SK-N-SH (cell line): ENCODE measurements at regions not wholly inside any gene's neighbourhood (a gene's known extent, or its start where the extent isn't known, plus 50 kb on each side); places are given as distances from the start of the nearest gene placed in this dataset.

ENCODE experiments used
- CTCF ChIA-PET: fragments of 300-600, 350-600 bp; formaldehyde crosslinking; extraction: SDS; loops from one replicate; lab custom pipeline; 2021; lab: Yijun Ruan, JAX
- POLR2A ChIA-PET: fragments of 350-600 bp; sonication (Branson Sonifier 250); formaldehyde crosslinking; extraction: SDS; loops from one replicate; lab custom pipeline; 2020; ENCODE audit warnings: antibody characterized with exemption, inconsistent platforms; lab: Yijun Ruan, JAX
- DNase-seq: peaks from one replicate; pipeline ENCODE4 v3.0.0; 2012
- H2AFZ ChIP-seq: fragments of 200-600 bp; sonication (generic); 2 replicates; pipeline ENCODE4 v1.8.1; 2016; ENCODE audit warnings: antibody characterized with exemption, mild to moderate bottlenecking, low read depth
- H3F3A ChIP-seq: fragments of 200-600 bp; sonication (generic); replicated peaks from 2 replicates; pipeline ENCODE3; 2016; ENCODE audit warnings: antibody characterized with exemption, mild to moderate bottlenecking; ENCODE audit not compliant: insufficient read depth
- H3K27ac ChIP-seq, 2 experiments: fragments of 200-500 bp in 1 of 2; fragments of 200-600 bp in 1 of 2; sonication (Bioruptor generic) in 1 of 2; sonication (generic), shearing (Covaris generic) in 1 of 2; 2 replicates each; pipeline versions ENCODE4 v1.5.1 to v1.6.1; 2014 to 2016; ENCODE audit warnings: low read depth in 2 of 2, inconsistent platforms in 1 of 2, low read length in 1 of 2, mild to moderate bottlenecking in 1 of 2, mixed read lengths in 1 of 2
- H3K27me3 ChIP-seq: fragments of 200-600 bp; sonication (generic), shearing (Covaris generic); 2 replicates; pipeline ENCODE4 v1.6.1; 2016; ENCODE audit warnings: mixed run types; ENCODE audit not compliant: insufficient read depth
- H3K36me3 ChIP-seq, 2 experiments: fragments of 200-500 bp in 1 of 2; fragments of 200-600 bp in 1 of 2; sonication (Bioruptor generic) in 1 of 2; sonication (generic) in 1 of 2; replicated peaks in 1 of 2; 2 replicates each; pipeline versions ENCODE3 to v1.5.1; 2014 to 2016; ENCODE audit warnings: low read length in 1 of 2, mild to moderate bottlenecking in 1 of 2; ENCODE audit not compliant: insufficient read depth in 2 of 2, control insufficient read depth in 1 of 2
- H3K4me1 ChIP-seq, 2 experiments: fragments of 200-500 bp in 1 of 2; fragments of 200-600 bp in 1 of 2; sonication (Bioruptor generic) in 1 of 2; sonication (generic), shearing (Covaris generic) in 1 of 2; 2 replicates each; pipeline versions ENCODE4 v1.5.1 to v1.6.1; 2014 to 2016; ENCODE audit warnings: low read depth in 1 of 2, low read length in 1 of 2, mixed run types in 1 of 2; ENCODE audit not compliant: insufficient read depth in 2 of 2, control insufficient read depth in 1 of 2
- H3K4me2 ChIP-seq: fragments of 200-600 bp; sonication (generic), shearing (Covaris generic); 2 replicates; pipeline ENCODE4 v1.6.1; 2017; ENCODE audit warnings: mixed run types
- H3K4me3 ChIP-seq, 2 experiments: fragments of 200-500 bp in 1 of 2; fragments of 200-600 bp in 1 of 2; sonication (Bioruptor generic) in 1 of 2; sonication (generic), shearing (Covaris generic) in 1 of 2; 2 replicates each; pipeline versions ENCODE4 v1.5.1 to v1.8.1; 2014 to 2016; ENCODE audit warnings: low read depth in 2 of 2, inconsistent platforms in 1 of 2, low read length in 1 of 2, mild to moderate bottlenecking in 1 of 2, mixed read lengths in 1 of 2, moderate library complexity in 1 of 2
- H3K79me2 ChIP-seq: fragments of 200-600 bp; sonication (generic); 2 replicates; pipeline ENCODE4 v1.8.1; 2017; ENCODE audit warnings: mild to moderate bottlenecking; ENCODE audit not compliant: insufficient read depth
- H3K9ac ChIP-seq: fragments of 200-600 bp; sonication (generic); 2 replicates; pipeline ENCODE4 v1.6.1; 2017; ENCODE audit warnings: mixed run types
- H3K9me2 ChIP-seq: fragments of 200-600 bp; sonication (generic); 2 replicates; pipeline ENCODE4 v1.6.1; 2017; ENCODE audit warnings: mixed run types
- H3K9me3 ChIP-seq: fragments of 200-600 bp; sonication (generic); 2 replicates; pipeline ENCODE4 v1.6.1; 2017; ENCODE audit warnings: mixed run types, mild to moderate bottlenecking, moderate library complexity
- H4K20me1 ChIP-seq: fragments of 200-600 bp; sonication (generic); 2 replicates; pipeline ENCODE4 v1.6.1; 2017; ENCODE audit warnings: mild to moderate bottlenecking, mixed run types; ENCODE audit not compliant: insufficient read depth
- ELF1 ChIP-seq: IDR thresholded peaks from 2 replicates; pipeline ENCODE4 v1.4.0; 2012
- EP300 ChIP-seq, 2 experiments: IDR thresholded peaks; 2 replicates each; pipeline versions ENCODE4 v1.4.0 to v1.6.1; 2012; ENCODE audit warnings: borderline replicate concordance in 1 of 2, low read depth in 1 of 2, low read length in 1 of 2
- FOSL2 ChIP-seq: IDR thresholded peaks from 2 replicates; pipeline ENCODE4 v1.4.0; 2012; ENCODE audit warnings: low read depth, mild to moderate bottlenecking, moderate library complexity, borderline replicate concordance
- FOXJ3 ChIP-seq: sonication (generic); formaldehyde crosslinking; IDR thresholded peaks from 2 replicates; pipeline ENCODE4 v1.5.1; 2020; ENCODE audit warnings: mild to moderate bottlenecking, missing genetic modification reagents
- FOXM1 ChIP-seq: IDR thresholded peaks from 2 replicates; pipeline ENCODE4 v1.4.0; 2012; ENCODE audit warnings: low read depth, mild to moderate bottlenecking
- GATA2 ChIP-seq: sonication (generic); formaldehyde crosslinking; IDR thresholded peaks from 2 replicates; pipeline ENCODE4 v1.5.0; 2020; ENCODE audit warnings: mild to moderate bottlenecking, missing genetic modification reagents
- JUND ChIP-seq: IDR thresholded peaks from 2 replicates; pipeline ENCODE4 v1.4.0; 2012
- MXI1 ChIP-seq: IDR thresholded peaks from 2 replicates; pipeline ENCODE4 v1.6.1; 2012; ENCODE audit warnings: mild to moderate bottlenecking, low read depth, low read length, improper control_type of control experiment
- POLR2AphosphoS5 ChIP-seq: IDR thresholded peaks from 2 replicates; pipeline ENCODE4 v1.6.1; 2012; ENCODE audit warnings: low read depth, low read length
- RFX5 ChIP-seq: IDR thresholded peaks from 2 replicates; pipeline ENCODE4 v1.6.1; 2012; ENCODE audit warnings: mild to moderate bottlenecking, improper control_type of control experiment, low read length
- RXRA ChIP-seq: IDR thresholded peaks from 2 replicates; pipeline ENCODE4 v1.4.0; 2012; ENCODE audit warnings: low read depth, mild to moderate bottlenecking, borderline replicate concordance
- TAF1 ChIP-seq: IDR thresholded peaks from 2 replicates; pipeline ENCODE4 v1.6.1; 2012; ENCODE audit warnings: low read depth, mild to moderate bottlenecking, low read length, moderate library complexity, borderline replicate concordance
- TEAD4 ChIP-seq: IDR thresholded peaks from 2 replicates; pipeline ENCODE4 v1.4.0; 2012; ENCODE audit warnings: mild to moderate bottlenecking, borderline replicate concordance; ENCODE audit not compliant: insufficient read depth
- USF1 ChIP-seq: IDR thresholded peaks from 2 replicates; pipeline ENCODE4 v1.4.0; 2012; ENCODE audit warnings: low read depth, borderline replicate concordance
- YY1 ChIP-seq: IDR thresholded peaks from 2 replicates; pipeline ENCODE4 v1.4.0; 2012; ENCODE audit warnings: low read depth, mild to moderate bottlenecking
- WGBS: methylation state at CpG from one replicate; pipeline ENCODE4 v1.1.6; 2017; ENCODE audit warnings: low lambda C conversion rate; 5-methylcytosine and 5-hydroxymethylcytosine counted together
- TF ChIP-seq, protein P1 (sequence below): IDR thresholded peaks from 2 replicates; pipeline ENCODE4 v1.4.0; 2012; ENCODE audit warnings: low read depth, borderline replicate concordance
- TF ChIP-seq, protein P2 (sequence below): fragments of 200-600 bp; sonication (generic); IDR thresholded peaks from 2 replicates; pipeline ENCODE4 v1.6.1; 2017; ENCODE audit warnings: antibody characterized with exemption, mild to moderate bottlenecking, moderate library complexity

- WGBS, result 91% methylated on average over 2 of the region's 2 CpGs
- Histone ChIP-seq H3K27ac (no peak overlapping the region), H3K79me2 (no peaks in the 10 kb centered on the region), H3K9me2 (no peaks in the 10 kb centered on the region), H3K4me2 (no peak overlapping the region), H3F3A (no peaks in the 10 kb centered on the region), H4K20me1 (no peaks in the 10 kb centered on the region), H3K4me1 (peaks cover 0 to 3% of the 10 kb centered on the region in 2 experiments; a peak in 1 of 4 replicates), H3K9ac (no peak overlapping the region), H3K27me3 (no peaks in the 10 kb centered on the region), H3K9me3 (no peaks in the 10 kb centered on the region), H2AFZ (no peak overlapping the region), H3K4me3 (no peak overlapping the region), H3K36me3 (no peaks in the 10 kb centered on the region)
- no peak for TF ChIP-seq RFX5
- TF ChIP-seq YY1, result no peak
- no peak for TF ChIP-seq EP300 (IDR thresholded peaks at IDR 0.05; ENCODE audit: borderline replicate concordance in 1 of 2, low read depth in 1 of 2, low read length in 1 of 2)
- no peak for TF ChIP-seq MXI1
- TF ChIP-seq JUND, result no peak
- no peak for TF ChIP-seq FOSL2
- TF ChIP-seq GATA2 (CRISPR knock-in tag), result no peak
- no peak for TF ChIP-seq FOXM1
- TF ChIP-seq, protein P1, sequence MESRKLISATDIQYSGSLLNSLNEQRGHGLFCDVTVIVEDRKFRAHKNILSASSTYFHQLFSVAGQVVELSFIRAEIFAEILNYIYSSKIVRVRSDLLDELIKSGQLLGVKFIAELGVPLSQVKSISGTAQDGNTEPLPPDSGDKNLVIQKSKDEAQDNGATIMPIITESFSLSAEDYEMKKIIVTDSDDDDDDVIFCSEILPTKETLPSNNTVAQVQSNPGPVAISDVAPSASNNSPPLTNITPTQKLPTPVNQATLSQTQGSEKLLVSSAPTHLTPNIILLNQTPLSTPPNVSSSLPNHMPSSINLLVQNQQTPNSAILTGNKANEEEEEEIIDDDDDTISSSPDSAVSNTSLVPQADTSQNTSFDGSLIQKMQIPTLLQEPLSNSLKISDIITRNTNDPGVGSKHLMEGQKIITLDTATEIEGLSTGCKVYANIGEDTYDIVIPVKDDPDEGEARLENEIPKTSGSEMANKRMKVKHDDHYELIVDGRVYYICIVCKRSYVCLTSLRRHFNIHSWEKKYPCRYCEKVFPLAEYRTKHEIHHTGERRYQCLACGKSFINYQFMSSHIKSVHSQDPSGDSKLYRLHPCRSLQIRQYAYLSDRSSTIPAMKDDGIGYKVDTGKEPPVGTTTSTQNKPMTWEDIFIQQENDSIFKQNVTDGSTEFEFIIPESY, result no peak
- no peak for TF ChIP-seq FOXJ3 (CRISPR knock-in tag)
- no peak for TF ChIP-seq USF1
- TF ChIP-seq ELF1, result no peak
- TF ChIP-seq POLR2AphosphoS5, result no peak
- no peak for TF ChIP-seq RXRA
- TF ChIP-seq, protein P2, sequence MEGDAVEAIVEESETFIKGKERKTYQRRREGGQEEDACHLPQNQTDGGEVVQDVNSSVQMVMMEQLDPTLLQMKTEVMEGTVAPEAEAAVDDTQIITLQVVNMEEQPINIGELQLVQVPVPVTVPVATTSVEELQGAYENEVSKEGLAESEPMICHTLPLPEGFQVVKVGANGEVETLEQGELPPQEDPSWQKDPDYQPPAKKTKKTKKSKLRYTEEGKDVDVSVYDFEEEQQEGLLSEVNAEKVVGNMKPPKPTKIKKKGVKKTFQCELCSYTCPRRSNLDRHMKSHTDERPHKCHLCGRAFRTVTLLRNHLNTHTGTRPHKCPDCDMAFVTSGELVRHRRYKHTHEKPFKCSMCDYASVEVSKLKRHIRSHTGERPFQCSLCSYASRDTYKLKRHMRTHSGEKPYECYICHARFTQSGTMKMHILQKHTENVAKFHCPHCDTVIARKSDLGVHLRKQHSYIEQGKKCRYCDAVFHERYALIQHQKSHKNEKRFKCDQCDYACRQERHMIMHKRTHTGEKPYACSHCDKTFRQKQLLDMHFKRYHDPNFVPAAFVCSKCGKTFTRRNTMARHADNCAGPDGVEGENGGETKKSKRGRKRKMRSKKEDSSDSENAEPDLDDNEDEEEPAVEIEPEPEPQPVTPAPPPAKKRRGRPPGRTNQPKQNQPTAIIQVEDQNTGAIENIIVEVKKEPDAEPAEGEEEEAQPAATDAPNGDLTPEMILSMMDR, result no peak
- TF ChIP-seq TAF1, result no peak
- TF ChIP-seq TEAD4, result no peak
- CTCF ChIA-PET, result no interaction called here
- POLR2A ChIA-PET, result no interaction called here
- DNase-seq, result no peak
Measured at GRCh38 chr2:191618786-191619185, 59.1 kb upstream of the NABP1 start.
